Type B pancreatic cell (in vitro differentiated cells): ENCODE measurements at regions not wholly inside any gene's neighbourhood (a gene's known extent, or its start where the extent isn't known, plus 50 kb on each side); places are given as distances from the start of the nearest gene placed in this dataset.

ENCODE experiments used
- DNase-seq: peaks from one replicate; pipeline ENCODE4 v3.0.0; 2021; ENCODE audit warnings: mixed read lengths; ENCODE audit not compliant: unreplicated experiment; ENCODE audit errors: extremely low spot score
- H3K27ac Mint-ChIP-seq: 2 replicates; pipeline ENCODE4 v1.8.0; 2021; ENCODE audit warnings: mild to moderate bottlenecking, mixed read lengths
- H3K27me3 Mint-ChIP-seq: 2 replicates; pipeline ENCODE4 v1.8.0; 2021; ENCODE audit warnings: mixed read lengths
- H3K36me3 Mint-ChIP-seq: 2 replicates; pipeline ENCODE4 v1.8.0; 2021; ENCODE audit warnings: mixed read lengths
- H3K4me1 Mint-ChIP-seq: one replicate; pipeline ENCODE4 v1.8.0; 2021; ENCODE audit warnings: mixed read lengths; ENCODE audit not compliant: unreplicated experiment
- H3K4me3 Mint-ChIP-seq: 2 replicates; pipeline ENCODE4 v1.8.0; 2021; ENCODE audit warnings: mild to moderate bottlenecking, mixed read lengths
- H3K9me3 Mint-ChIP-seq: 2 replicates; pipeline ENCODE4 v1.8.0; 2021; ENCODE audit warnings: mixed read lengths
- CTCF ChIP-seq: fragments of 200-600 bp; sonication (generic); conservative IDR thresholded peaks from 2 replicates; pipeline ENCODE4 v1.5.0; 2021; ENCODE audit warnings: antibody characterized with exemption, mild to moderate bottlenecking

DNA sequence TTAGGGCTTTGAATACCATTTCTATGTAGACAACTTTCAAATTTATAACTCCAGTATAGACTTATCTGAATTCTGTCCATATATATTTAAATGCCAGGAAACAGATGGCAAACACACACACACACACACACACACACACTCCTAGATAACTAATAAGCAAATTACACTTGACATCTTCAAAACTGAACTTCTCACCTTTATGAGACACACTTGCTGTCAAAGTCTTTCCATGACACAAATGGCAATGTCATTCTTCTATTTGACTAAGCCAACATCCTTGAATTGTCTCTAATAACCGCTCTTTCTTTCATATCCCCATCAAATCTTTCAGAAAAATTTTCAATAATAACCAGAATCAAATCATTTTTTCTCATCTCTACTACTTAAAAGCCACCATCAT, 402.4 kb downstream of the PCDH18 start:
- Mint-ChIP-seq H3K4me3 (no peak overlapping the region), H3K36me3 (no peaks in the 10 kb centered on the region), H3K27me3 (no peaks in the 10 kb centered on the region), H3K27ac (no peak overlapping the region), H3K9me3 (no peaks in the 10 kb centered on the region), H3K4me1 (peaks cover 12% of the 10 kb centered on the region)
- no peak for TF ChIP-seq CTCF
- no peak for DNase-seq

DNA sequence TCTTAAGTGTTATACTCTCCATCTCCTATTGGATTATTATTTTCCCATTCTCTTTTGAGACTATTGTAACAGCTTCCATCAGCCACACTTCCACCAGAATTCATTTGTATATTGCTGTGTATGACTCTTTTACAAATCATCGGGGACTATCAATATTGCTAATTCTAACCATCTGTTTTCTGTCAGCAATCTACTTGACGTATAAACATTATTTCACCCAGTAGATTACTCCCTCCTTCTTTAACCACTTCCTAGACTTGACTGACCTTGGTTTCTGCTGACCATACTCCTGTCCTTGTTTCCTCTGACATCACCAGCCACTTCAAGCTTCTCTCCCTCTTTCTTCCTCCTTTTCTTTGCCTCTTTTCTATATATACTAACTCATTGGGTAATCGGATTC, 402.9 kb downstream of the PCDH18 start:
- Mint-ChIP-seq H3K27me3 (no peaks in the 10 kb centered on the region), H3K27ac (no peak overlapping the region), H3K4me1 (peaks cover 14% of the 10 kb centered on the region), H3K9me3 (no peaks in the 10 kb centered on the region), H3K4me3 (no peak overlapping the region), H3K36me3 (no peaks in the 10 kb centered on the region)
- TF ChIP-seq CTCF, result no peak
- DNase-seq, result no peak

- Mint-ChIP-seq H3K27me3 (no peaks in the 10 kb centered on the region), H3K27ac (no peak overlapping the region), H3K9me3 (no peaks in the 10 kb centered on the region), H3K4me1 (peaks cover 14% of the 10 kb centered on the region), H3K36me3 (no peaks in the 10 kb centered on the region), H3K4me3 (no peak overlapping the region)
- no peak for DNase-seq
- TF ChIP-seq CTCF, result no peak
These were observed 407.3 kb downstream of the PCDH18 start for GRCh38 chr4:137125011-137125410.

- Mint-ChIP-seq H3K9me3 (no peaks in the 10 kb centered on the region), H3K4me1 (peaks cover 12% of the 10 kb centered on the region), H3K4me3 (no peak overlapping the region), H3K36me3 (no peaks in the 10 kb centered on the region), H3K27me3 (no peaks in the 10 kb centered on the region), H3K27ac (no peak overlapping the region)
- DNase-seq, result no peak
- peak; percentile 83 for TF ChIP-seq CTCF
These were observed 407.9 kb downstream of the PCDH18 start for GRCh38 chr4:137124278-137124932.

GRCh38 chr4:137122876-137123275, 409.4 kb downstream of the PCDH18 start:
- Mint-ChIP-seq H3K4me1 (peaks cover 9% of the 10 kb centered on the region), H3K36me3 (no peaks in the 10 kb centered on the region), H3K4me3 (no peak overlapping the region), H3K9me3 (no peaks in the 10 kb centered on the region), H3K27me3 (no peaks in the 10 kb centered on the region), H3K27ac (no peak overlapping the region)
- TF ChIP-seq CTCF, result no peak
- no peak for DNase-seq

DNA sequence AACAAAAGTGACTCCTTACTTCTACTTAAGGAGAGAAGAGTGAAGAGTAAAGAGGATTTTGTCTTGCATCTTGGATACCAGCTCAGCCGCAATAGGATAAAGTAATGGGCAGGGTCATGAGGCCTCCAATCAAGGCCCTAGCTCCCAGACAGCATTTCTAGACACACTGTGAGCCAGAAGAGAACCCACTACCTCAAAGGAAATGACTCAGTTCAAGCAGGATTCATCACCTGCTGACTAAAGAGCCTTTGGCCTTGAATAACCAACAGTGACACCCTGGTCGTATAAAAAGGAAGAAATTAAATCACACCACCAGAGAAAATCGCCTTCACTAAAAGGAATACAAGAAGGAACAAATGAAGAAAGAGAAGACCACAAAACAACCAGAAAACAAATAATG, 416.1 kb downstream of the PCDH18 start:
- Mint-ChIP-seq H3K4me1 (no peaks in the 10 kb centered on the region), H3K36me3 (no peaks in the 10 kb centered on the region), H3K9me3 (no peaks in the 10 kb centered on the region), H3K4me3 (no peak overlapping the region), H3K27ac (no peak overlapping the region), H3K27me3 (no peaks in the 10 kb centered on the region)
- DNase-seq, result no peak
- TF ChIP-seq CTCF, result no peak
